Vagina (tissue), 2 donors: ENCODE measurements at regions not wholly inside any gene's neighbourhood (a gene's known extent, or its start where the extent isn't known, plus 50 kb on each side); places are given as distances from the start of the nearest gene placed in this dataset.

Source experiments
- POLR2AphosphoS5 ChIP-seq, 2 donors: sonication (generic); formaldehyde crosslinking; IDR thresholded peaks; one replicate each; pipeline ENCODE4 v1.9.0; 2017; ENCODE audit warnings: antibody characterized with exemption in 2 of 2, mild to moderate bottlenecking in 2 of 2, low read depth in 1 of 2; ENCODE audit not compliant: insufficient read depth in 1 of 2
- TF ChIP-seq, protein P1 (sequence below), 3 experiments: fragments of 450-650 bp in 2 of 3; fragments of 200-600 bp in 1 of 3; sonication (generic) in 1 of 3; IDR thresholded peaks; one replicate each; pipeline ENCODE4 v1.5.1; 2017 to 2019; ENCODE audit warnings: antibody characterized with exemption in 3 of 3, mild to moderate bottlenecking in 2 of 3, moderate library complexity in 2 of 3

DNA sequence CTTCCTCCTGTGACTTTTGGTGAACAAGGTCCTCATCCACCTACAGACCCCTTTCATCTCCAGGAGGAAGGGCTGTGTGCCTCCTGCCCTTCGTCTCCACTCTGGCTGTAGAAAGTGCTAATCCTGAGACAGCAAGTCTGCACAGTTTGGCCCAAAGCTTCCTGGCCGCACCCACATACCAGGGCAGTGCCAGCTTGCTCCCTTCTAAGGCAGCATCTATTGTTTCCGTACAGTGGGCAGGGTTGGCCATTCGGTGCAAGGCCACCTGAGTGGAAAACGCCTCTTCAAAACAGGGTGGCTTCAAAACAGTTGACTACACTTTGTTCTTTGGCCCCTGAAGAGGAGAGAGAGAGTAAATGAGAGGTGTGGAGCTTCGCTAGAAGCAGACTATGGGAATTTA is 134.1 kb upstream of the KLF14 start:
- TF ChIP-seq POLR2AphosphoS5 (IDR thresholded peaks at IDR 0.05; ENCODE audit: insufficient read depth in 1 of 2, low read depth in 1 of 2), result no peak
- TF ChIP-seq, protein P1, sequence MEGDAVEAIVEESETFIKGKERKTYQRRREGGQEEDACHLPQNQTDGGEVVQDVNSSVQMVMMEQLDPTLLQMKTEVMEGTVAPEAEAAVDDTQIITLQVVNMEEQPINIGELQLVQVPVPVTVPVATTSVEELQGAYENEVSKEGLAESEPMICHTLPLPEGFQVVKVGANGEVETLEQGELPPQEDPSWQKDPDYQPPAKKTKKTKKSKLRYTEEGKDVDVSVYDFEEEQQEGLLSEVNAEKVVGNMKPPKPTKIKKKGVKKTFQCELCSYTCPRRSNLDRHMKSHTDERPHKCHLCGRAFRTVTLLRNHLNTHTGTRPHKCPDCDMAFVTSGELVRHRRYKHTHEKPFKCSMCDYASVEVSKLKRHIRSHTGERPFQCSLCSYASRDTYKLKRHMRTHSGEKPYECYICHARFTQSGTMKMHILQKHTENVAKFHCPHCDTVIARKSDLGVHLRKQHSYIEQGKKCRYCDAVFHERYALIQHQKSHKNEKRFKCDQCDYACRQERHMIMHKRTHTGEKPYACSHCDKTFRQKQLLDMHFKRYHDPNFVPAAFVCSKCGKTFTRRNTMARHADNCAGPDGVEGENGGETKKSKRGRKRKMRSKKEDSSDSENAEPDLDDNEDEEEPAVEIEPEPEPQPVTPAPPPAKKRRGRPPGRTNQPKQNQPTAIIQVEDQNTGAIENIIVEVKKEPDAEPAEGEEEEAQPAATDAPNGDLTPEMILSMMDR (IDR thresholded peaks at IDR 0.05), result no peak
